IPS DF 4.7 (cell line): ENCODE measurements at regions not wholly inside any gene's neighbourhood (a gene's known extent, or its start where the extent isn't known, plus 50 kb on each side); places are given as distances from the start of the nearest gene placed in this dataset.
"Not testable (repeated sequence)": the region's sequence is repeated elsewhere in the genome, so short reads cannot be mapped to it uniquely, and the experiment has no call there.

Experiments
- DNase-seq: peaks from one replicate; pipeline ENCODE4 v3.0.0-alpha.2; 2013; ENCODE audit warnings: low spot score; ENCODE audit errors: extremely low read depth

DNA sequence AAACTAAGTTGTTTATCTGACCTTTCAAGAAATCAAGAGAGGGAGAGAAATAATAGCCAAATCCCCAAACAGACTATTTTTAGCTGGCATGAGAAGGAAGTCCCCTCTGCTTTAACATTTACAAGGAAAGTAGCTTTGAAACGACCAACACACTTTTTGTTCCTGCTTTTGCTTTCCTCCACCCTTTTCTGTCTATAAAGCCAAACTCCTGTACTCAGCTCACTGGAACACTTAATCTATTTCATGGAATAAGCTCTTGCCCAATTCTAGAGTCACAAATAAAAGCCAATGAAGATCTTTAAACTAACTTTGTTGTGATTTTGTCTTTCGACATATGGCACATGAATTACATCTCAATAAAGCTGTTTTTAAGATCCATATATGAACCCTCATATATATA lies 86.8 kb upstream of the CCDC71L start:
- DNase-seq: no peak

DNA sequence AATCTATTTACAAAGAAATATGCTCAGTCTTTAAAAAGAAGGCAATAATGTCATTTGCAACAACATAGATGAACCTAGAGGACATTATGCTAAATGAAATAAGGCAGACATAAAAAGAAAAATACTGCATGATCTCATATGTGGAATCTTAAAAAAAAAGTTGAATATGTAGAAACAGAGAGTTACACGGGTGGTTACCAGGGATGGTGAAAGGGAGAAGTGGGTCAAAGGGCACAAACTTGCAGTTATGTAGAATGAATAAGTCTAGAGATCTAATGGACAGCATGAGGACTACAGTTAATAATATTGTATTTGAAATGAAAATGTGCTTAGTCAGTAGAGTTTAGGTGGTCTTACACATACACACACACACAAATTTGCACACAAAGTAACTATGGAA lies 88.2 kb upstream of the CCDC71L start:
- no peak for DNase-seq

DNA sequence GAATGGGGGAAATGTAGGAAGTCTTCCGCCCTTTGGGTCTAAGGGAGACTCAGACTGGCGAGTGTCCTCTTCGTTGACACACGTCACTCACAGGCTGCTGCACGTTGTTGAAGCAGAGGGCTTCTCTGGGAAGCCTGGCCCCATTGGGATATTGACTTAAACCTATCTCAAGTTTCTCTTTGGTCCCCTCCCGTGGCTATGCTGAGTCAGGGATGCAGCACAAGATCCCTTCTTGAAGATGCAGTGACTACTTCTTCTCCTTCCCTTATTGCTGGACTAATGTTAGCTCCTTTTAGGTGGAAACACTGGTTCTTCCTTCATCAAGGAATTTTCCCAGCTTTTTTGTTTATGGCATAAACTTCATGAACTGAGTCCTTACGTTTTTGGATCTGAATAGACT lies 89.8 kb upstream of the CCDC71L start:
- no peak for DNase-seq

DNA sequence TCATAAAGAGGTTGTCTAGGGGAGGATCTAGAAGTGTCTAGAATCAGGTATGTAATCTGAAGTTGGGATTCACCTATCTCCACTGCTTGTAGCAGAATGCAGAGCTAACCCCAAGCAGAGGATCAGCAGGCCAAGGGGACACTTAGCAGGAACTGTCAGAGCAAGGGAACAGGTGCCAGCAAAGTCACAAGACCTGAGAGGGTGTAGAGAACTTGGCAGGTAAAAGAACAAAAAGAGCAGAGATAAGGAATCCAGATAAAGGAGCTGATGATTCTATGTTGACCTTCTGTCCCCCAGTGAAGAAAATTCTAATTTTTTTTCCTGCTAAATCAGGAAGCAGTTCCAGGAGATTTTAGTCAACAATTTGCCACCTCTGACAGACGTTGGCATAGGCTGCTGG lies 91.4 kb upstream of the CCDC71L start:
- DNase-seq: no peak

DNA sequence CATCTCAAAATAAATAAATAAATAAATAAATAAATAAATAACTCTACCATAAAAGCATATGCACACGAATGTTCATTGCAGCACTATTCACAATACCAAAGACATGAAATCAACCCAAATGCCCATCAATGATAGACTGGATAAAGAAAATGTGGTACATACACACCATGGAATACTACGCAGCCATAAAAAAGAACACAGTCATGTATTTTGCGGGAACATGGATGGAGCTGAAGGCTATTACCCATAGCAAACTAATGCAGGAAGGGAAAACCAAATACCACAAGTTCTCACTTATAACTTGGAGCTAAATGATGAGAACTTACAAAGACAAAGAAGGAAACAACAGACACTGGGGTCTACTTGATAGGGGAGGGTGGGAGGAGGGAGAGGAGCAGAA lies 94.1 kb upstream of the CCDC71L start:
- not testable (repeated sequence) for DNase-seq

DNA sequence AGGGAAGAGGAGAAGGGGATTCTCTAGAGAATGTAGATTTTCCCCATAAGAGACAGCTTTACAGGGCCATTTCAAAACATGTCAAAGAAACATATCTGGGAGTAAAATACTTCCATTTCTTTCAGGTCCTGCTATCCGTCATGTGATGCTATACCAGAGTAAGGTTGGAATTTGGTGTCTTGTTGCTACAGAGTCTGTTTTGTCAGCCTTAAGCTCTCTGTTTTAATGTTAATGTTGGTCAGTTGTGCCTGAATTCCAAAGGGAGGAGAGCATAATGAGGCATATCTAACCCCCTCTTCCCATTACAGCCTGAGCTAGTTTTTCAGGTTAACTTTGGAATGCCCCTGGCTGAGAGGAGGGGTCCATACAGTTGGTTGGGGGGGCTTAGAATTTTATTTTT lies 94.7 kb upstream of the CCDC71L start:
- DNase-seq: no peak

DNA sequence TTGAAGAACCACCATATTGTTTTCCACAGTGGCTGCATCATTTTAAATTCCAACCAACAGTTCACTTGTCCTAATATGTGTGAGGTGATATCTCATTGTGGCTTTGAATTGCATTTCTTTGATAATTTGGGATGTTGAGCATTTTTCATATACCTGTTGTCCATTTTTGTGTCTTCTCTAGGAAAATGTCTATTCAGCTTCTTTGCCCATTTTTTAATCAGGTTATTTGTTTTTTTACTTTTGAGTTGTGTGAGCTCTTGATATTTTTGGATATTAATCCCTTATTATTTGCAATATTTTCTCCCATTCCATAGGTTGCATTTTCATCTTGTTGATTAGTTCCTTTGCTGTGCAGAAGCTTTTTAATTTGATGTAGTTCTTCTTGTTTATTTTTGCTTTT lies 95.1 kb upstream of the CCDC71L start:
- DNase-seq: no peak

DNA sequence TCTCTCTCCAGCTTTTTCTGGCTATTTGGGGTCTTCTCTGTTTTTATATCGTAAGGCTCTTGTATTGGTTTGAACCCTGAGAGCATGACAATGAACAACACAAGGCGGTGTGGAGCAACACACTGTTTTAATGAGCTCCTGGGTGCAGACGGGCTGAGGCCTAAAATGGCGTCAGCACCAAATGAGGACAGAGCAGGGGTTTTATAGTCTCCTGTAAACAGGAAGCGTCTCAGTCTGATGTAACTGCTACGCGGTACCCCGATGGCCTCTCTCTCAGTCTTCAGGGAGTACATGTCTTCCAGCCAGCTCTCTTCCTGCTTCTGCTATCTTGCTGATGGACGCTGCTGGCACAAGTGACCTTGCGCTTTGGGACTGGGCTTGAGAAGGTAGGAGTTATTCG lies 95.9 kb upstream of the CCDC71L start:
- no peak for DNase-seq

DNA sequence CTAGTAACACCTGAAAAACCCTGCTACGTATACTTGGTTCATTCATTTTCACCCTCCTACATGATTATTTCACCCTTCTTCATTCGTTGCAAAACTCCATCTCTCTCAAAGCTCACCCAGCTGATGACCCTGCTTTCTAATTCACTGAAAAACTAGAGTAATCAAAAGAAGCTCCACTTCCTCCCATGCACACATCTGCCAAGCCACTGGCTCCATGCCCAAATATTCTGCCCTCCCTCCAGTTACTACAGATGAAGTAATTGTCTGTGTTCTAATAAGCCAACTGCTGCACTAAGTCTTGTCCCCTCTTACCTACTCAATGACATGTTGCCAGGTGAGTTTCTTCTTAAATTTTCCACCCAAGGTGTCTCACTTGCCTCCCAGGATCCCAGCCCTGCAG lies 96.9 kb upstream of the CCDC71L start:
- DNase-seq: no peak

DNA sequence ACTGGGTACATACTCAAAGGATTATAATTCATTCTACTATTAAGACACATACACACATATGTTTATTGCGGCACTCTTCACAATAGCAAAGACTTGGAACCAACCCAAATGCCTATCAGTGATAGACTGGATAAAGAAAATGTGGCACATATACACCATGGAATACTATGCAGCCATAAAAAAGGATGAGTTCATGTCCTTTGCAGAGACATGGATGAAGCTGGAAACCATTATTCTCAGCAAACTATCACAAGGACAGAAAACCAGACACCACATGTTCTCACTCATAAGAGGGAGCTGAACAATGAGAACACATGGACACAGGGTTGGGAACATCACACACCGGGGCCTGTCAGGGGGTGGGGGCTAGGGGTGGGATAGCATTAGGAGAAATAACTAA lies 101.9 kb upstream of the CCDC71L start:
- DNase-seq: not testable (repeated sequence)

DNA sequence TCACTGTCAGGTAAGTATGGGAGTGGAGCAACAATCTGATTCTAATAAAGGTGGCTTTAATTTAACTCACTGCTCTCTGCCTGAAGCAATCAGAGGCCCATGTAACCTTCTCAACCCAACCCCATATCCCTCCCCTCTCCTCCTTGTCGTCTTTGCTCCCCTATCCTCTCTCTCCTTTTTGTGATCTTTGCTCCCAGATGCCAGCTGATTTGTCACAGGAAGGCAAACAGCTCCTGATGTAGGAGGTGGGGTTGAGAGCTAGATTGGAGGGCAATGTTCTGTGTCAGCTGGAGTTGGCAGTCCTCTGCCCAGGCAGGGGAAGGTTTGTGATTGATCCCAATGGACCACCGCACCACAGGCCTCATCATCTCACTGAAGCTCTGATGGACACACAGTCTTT lies 101.4 kb upstream of the PIK3CG start:
- no peak for DNase-seq

DNA sequence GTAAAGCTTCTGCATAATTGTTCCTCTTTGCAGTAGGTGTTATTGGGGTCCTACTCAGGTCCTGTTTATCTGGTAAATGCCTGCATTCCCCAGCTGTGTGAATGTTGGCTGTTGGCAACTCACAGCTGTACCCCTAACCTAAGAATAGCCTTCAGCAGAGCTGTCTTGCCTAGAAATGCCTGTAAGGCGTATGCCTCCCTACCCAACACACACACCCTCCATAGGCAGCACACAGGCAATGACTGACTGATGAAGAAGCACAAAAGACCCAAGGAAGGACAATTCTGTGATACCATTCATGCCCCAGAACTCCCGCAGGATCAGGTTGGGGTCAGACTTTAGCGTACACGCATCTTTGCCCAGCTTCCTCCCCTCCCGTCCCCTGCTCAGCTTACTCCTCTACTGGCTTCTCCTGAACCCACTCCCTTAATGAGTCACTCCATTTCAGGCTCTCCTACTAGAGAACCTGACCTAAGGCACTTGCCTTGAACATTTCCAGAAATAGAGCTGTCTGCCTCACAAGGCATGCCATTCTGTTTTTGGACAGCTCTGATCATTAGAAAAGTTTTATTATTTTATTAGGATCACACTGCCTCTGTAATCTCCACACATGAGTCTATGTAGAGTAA lies 99.2 kb upstream of the PIK3CG start:
- no peak for DNase-seq

DNA sequence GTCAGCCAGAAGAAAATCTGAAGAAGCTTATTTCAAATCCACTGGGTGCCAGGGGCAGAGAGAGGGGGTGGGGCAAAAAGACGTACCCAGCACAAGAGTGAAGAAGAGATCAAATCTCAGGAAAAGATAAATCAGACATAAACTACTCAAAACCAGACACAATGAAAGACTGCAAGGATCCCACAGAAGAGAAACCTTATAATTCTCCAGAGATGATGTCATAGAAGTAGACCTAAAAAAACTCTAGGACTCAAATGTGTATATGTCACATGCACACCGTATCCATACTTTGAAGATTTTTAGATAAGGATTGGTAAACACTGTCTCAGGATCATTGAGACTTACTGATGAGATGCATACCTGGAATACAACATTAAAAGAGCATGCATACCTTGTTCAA lies 98.5 kb upstream of the PIK3CG start:
- DNase-seq: no peak

DNA sequence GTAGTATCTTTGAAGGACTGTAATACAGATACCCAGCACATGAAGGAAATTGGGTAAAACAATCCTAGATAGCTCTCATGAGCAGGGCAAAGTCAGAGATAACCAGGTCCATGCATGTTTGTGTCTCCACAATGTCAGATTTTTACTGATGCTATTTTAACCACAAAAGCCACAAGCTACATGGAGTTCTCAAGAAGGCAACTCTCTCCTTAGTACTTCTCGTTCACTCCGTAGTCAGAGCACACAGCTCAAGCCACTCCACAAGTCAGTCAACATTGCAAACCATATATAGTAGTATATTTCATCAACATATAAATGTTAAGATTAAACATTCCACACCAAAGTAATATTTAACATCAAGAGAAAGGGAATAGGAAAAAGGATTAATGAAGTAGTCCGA lies 98.0 kb upstream of the PIK3CG start:
- no peak for DNase-seq

DNA sequence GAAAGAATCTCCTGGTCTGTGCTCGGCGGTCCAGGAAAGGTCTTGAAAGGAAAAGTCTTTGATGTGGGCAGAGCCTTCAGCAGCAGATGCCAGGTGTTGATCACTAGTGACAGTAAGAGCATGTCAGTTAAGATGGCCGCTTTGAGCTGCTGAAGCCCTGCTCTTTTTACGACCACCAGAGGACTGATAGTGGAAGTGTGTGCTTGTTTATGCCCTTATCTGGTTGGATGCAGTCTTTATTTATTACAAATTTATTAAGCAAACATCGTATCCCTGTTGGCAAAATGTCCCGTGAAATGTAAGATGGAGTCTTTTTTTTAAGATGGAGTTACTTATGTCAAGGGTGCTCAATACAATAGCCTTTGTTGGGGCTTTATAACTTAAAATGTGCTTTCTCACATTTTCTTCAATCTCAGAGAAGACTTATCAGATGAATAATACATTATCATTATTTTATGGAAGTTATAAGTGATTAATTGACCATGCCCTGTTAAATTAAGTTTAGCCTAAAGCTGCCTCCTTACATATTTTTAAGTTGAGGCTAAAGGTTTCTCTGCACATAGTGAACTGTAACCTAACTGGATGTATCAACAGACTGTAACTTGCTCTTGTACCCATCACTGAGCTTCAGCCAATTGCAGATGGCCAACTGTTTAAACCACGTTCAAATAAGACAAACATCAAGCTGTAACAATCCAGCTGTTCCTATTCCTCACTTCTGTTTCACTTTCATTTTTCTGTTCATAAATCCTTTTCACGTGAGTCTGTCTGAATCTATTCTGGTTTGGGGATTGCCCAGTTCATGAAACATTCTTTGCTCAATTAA lies 97.4 kb upstream of the PIK3CG start:
- no peak for DNase-seq

DNA sequence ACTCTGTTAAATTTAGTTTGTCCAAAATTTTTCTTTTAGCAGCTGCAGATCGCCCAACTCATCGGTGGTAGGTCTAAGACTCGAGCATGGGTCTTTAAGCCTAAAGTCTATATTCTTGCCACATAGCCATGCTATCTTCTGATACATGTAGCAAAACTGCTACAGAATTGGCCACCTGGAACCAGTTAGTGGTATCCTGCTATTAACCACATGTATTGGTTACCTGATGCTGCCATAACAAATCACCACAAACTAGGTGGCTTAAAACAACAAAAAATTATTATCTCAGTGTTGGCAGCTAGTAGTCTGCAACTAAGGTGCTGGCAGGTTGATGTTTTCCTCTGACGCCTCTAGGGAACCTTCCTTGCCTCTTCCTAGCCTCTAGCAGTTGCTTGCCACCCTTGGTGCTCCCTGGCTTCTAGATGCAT lies 96.7 kb upstream of the PIK3CG start:
- no peak for DNase-seq

DNA sequence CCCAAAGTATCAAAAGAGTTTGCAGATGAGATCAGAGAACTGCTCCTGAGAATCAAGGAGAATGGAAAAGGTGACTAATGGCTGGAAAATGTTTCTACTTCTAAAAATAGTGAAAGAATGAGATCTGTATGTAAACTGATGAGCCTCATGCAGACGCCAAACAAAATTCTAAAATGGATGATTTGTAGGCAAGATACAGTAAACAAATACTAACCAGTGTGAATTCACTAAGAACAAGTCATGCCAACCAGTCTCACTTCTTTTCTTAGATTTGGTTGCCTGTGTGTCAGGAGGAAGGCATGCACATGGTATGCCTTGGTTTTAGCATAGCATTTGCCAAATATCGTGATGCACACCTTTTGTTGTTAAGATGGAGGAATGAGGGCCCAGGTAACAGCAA lies 94.9 kb upstream of the PIK3CG start:
- no peak for DNase-seq

DNA sequence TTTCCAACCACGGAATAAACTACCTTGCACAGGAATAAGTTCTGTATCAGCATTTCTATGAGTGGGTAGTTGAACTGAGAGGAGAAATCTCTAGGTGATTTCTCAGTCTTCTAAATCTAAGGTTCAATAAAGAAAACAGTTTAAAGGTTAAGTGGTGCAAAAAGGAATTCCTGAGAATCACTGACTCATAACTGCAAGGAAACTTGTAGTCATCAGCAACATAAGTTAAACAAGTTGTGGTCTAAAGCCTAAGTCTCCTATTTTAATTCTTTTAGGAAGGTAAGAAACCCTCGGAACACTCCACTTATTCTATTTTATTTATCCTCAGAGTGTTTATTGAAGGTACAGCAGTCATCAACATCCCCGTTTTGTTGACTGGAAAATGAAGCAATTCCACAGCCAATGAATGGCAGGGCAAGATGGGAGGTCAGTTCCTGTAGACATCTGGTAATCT lies 92.4 kb upstream of the PIK3CG start:
- DNase-seq: no peak

DNA sequence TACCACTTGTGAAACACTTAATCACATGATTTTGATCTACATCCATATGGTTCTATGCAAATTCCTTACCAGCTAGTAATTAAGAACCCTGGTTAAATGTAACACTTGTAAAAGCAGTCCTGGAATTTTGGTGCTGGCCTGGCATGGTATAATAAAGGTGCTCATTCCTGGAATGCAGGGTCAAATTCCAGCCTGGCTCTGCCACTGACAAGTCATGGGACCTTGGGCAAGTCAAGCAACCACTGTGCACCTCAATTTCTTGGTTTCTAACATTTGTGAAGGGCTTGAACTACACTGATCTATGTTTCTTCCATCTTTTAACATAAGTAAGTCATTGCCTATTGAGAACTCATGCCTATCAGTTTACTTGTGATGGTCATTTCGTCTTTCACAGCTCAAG lies 91.9 kb upstream of the PIK3CG start:
- DNase-seq: no peak

DNA sequence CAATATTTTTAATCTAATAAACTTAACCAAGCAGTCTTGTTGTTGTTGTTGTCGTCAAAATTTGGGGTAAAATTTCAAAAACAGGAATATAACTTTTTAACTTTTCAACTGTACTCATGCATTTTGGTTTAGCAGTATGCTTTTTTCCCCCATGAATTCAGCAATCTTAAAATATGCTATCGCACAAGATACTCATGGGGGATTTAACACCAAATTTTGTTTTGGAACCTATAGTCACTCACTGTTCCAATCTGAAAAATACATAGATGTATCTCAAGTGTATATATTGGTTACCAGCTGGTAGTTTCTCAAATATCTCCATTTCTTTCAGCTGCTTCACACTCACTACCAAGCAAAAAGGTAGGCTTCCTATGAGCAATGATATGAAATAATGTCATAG lies 91.4 kb upstream of the PIK3CG start:
- no peak for DNase-seq

DNA sequence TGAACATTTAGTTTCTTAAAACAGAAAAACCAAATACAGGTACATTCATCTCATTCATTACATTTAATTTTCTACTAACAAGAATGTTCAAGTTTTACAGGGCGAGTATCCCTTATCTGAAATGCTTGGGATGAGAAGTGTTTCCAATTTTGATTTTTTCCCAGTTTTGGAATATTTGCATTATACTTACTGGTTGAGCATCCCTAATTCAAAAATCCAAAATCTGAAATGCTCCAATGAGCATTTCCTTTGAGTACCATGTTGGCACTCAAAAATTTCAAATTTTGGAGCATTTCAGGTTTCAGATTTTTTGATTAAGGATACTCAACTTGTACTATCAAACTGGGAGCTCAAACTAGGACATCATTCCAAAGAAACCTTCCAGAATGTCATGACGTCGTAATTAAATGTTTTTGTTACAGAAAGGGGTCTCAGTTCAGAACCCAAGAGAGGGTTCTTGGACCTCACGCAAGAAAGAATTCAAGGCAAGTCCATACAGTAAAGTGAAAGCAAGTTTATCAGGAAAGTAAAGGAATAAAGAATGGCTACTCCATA lies 90.8 kb upstream of the PIK3CG start:
- DNase-seq: no peak

DNA sequence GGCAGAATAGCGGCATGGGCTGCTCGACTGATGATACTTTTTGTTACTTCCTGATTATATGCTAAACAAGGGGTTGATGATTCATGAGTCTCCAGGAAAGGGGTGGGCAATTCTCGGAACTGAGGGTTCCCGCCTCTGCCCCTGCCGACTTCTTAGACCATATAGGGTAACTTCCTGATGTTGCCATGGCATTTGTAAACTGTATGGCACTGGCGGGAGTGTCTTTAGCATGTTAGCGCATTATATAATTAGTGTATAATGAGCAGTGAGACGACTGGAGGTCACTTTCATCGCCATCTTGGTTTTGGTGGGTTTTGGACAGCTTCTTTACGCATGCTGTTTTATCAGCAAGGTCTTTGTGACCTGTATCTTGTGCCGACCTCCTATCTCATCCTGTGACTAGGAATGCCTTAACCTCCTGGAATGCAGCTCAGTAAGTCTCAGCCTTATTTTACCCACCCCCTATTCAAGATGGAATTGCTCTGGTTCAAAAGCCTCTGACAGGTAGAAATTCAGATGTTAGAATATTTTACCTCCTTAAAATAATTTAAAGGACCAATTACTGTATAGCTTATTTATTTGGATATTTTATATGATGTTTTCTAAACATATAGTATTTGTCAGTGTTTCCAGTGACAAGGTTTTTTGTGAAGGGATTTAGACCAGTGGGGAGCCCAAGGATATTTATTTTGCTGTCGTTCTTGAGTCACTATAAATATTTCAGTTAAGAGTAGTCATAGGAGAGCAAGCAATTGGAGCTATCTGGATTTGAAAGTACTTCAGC lies 90.1 kb upstream of the PIK3CG start:
- DNase-seq: no peak
